GM12891 (cell line): ENCODE measurements at regions not wholly inside any gene's neighbourhood (a gene's known extent, or its start where the extent isn't known, plus 50 kb on each side); places are given as distances from the start of the nearest gene placed in this dataset.

ENCODE experiments used
- DNase-seq: peaks from one replicate; pipeline ENCODE4 v3.0.0; 2011; ENCODE audit warnings: low spot score; ENCODE audit not compliant: insufficient read length
- FAIRE-seq: peaks from 2 replicates; lab custom pipeline; 2011; peaks lifted over from hg19 to GRCh38; lab: Jason Lieb, UNC
- PAX5 ChIP-seq: IDR thresholded peaks from 2 replicates; pipeline ENCODE4 v1.6.1; 2011; ENCODE audit warnings: low read length, moderate library complexity, mild to moderate bottlenecking; ENCODE audit not compliant: insufficient read depth, severe bottlenecking
- POLR2A ChIP-seq: IDR thresholded peaks from 2 replicates; pipeline ENCODE4 v1.6.1; 2011; ENCODE audit warnings: low read depth, low read length, control low read depth
- POLR2AphosphoS5 ChIP-seq: IDR thresholded peaks from 2 replicates; pipeline ENCODE4 v1.6.1; 2011; ENCODE audit warnings: low read depth, low read length, control low read depth
- POU2F2 ChIP-seq: IDR thresholded peaks from 2 replicates; pipeline ENCODE4 v1.6.1; 2011; ENCODE audit warnings: low read depth, mild to moderate bottlenecking, control low read depth, low read length, moderate library complexity
- SPI1 ChIP-seq: IDR thresholded peaks from 2 replicates; pipeline ENCODE4 v1.6.1; 2011; ENCODE audit warnings: low read depth, low read length, control low read depth
- TAF1 ChIP-seq: IDR thresholded peaks from 2 replicates; pipeline ENCODE4 v1.6.1; 2011; ENCODE audit warnings: low read depth, low read length, control low read depth

GRCh38 chr12:111190741-111191526 lies 178.0 kb downstream of the PHETA1 start:
- FAIRE-seq (no peak), DNase-seq (no peak)
- TF ChIP-seq POLR2A (no peak), POLR2AphosphoS5 (no peak), POU2F2 (no peak), SPI1 (no peak), TAF1 (no peak), PAX5 (no peak)

- TF ChIP-seq SPI1 (no peak), TAF1 (no peak)
- DNase-seq (no peak), FAIRE-seq (no peak)
These were observed 179.1 kb downstream of the PHETA1 start for GRCh38 chr12:111189792-111190191.

DNA sequence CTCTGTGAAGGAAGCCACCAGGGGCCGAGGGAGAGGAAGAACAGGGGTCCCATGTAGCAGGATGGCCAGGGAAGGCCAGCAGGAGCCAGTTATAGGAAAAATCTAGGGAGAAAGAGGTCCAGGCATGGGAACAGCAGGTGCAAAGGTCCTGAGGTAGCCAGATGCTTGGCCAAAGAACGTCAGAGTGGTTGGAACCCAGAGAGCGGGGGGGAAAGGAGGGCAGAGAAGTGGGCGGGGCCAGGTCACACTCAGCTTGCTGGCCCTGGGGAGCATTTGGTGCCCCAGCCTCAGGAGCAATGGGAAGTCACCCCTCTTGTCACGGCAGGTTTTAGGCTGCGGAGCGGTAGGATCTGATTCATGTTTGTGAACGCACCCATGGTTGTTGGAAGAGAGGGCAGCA lies 180.5 kb downstream of the PHETA1 start:
- DNase-seq (no peak), FAIRE-seq (no peak)
- TF ChIP-seq SPI1 (no peak), PAX5 (no peak), POLR2AphosphoS5 (no peak), TAF1 (no peak), POU2F2 (no peak), POLR2A (no peak)

DNA sequence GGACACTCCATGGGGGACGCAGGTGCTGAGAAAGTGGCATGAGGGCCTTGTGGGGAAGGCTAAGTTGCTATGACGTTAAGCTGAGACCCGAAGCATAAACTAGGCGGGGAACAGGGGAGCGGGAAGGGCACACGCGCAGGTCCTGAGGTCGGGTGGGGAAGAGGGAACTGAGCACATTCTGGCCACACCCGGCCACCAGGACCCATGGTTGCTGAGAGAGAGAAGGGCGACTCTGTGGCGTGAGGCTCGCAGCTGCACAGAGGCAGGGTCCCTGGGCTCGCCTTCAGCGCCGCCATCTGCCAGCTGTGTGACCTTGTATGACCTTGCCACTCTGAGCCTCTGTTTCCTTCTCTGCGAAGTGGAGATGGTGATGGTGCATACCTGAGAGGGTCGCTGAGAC lies 182.5 kb downstream of the PHETA1 start:
- DNase-seq (no peak), FAIRE-seq (no peak)
- TF ChIP-seq SPI1 = no peak
- no peak for TF ChIP-seq POLR2AphosphoS5
- TF ChIP-seq PAX5 = no peak
- no peak for TF ChIP-seq POU2F2
- no peak for TF ChIP-seq TAF1
- TF ChIP-seq POLR2A = no peak

GRCh38 chr12:111185889-111186227 lies 183.0 kb downstream of the PHETA1 start:
- FAIRE-seq = no peak
- TF ChIP-seq SPI1 (no peak), TAF1 (no peak), POU2F2 (no peak), PAX5 (no peak), POLR2AphosphoS5 (no peak), POLR2A (no peak)
- DNase-seq = no peak

- DNase-seq = no peak
- TF ChIP-seq POLR2A (no peak), SPI1 (no peak), TAF1 (no peak), POLR2AphosphoS5 (no peak), PAX5 (no peak), POU2F2 (no peak)
- FAIRE-seq = no peak
These were observed 183.5 kb downstream of the PHETA1 start for GRCh38 chr12:111185206-111185888.

DNA sequence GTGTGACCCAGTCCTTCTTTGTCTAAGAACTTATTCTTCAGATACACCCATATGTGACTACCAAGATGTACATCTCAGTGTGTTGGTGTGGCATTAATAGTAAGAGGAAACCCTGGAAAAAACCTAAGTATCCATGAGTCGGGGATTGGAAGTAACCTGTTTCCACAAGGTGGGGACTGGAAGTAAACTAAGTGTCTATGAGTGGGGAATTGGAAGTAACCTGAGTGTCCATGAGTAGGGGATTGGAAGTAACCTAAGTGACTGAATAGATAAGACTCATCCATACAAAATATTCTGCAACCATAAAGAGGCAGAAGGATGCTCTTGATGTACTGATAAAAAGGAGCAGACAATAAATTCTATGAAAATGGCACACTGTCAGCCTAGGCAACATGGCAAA lies 184.7 kb downstream of the PHETA1 start:
- no peak for FAIRE-seq
- no peak for TF ChIP-seq PAX5
- TF ChIP-seq POU2F2 = no peak
- no peak for TF ChIP-seq POLR2AphosphoS5
- no peak for TF ChIP-seq TAF1
- TF ChIP-seq SPI1 = no peak
- TF ChIP-seq POLR2A = no peak
- DNase-seq = no peak

DNA sequence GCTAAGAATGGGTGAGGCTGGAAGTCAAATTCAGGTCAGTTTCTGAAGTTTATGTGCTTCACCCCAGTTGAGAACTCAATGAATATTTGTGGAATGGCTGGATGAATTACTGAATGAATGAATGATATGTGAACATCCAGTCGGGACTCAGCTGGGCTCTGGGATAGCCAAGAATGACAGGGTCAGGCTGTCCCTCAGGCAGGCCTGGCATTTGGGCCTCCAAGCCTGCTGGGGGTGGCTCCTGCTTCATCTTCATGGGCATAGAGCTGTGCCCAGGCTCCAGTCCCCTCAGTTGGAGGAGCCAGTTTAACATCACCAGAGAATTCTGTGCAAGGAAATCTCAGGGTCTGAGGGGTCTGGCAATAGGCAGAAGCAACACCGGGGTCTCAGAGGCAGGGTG lies 185.8 kb downstream of the PHETA1 start:
- TF ChIP-seq SPI1 = no peak
- no peak for TF ChIP-seq PAX5
- TF ChIP-seq POLR2A = no peak
- TF ChIP-seq TAF1 = no peak
- no peak for TF ChIP-seq POLR2AphosphoS5
- TF ChIP-seq POU2F2 = no peak

DNA sequence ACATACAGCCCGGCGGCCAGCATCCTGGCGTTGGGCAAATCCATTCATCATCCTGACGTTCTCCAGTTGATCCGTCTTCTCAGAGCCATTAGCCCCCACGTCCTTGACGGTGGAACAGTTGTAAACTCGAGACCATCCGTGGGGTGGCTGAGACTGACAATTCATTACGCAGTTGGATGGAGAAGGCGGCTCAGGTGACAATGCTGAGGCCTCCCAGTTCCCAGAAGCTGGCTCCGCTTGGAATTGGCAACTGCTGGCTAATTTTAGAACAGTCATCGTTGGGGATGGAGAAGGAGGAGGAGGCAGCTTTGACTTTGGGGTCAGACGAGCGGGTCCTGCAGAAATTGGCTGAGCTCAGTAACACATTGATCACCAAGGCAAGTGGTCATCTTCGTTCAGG lies 186.5 kb downstream of the PHETA1 start:
- DNase-seq (no peak), FAIRE-seq (no peak)
- TF ChIP-seq SPI1 (no peak), TAF1 (no peak), PAX5 (no peak), POLR2AphosphoS5 (no peak), POLR2A (no peak), POU2F2 (no peak)

More for the DNA sequence above, 185.8 kb downstream of the PHETA1 start:
- no peak for DNase-seq
- no peak for FAIRE-seq
